Spleen (tissue), 11 donors: ENCODE measurements at regions not wholly inside any gene's neighbourhood (a gene's known extent, or its start where the extent isn't known, plus 50 kb on each side); places are given as distances from the start of the nearest gene placed in this dataset.
"Not testable (repeated sequence)": the region's sequence is repeated elsewhere in the genome, so short reads cannot be mapped to it uniquely, and the experiment has no call there.

Source experiments
- DNase-seq: peaks from one replicate; pipeline ENCODE4 v3.0.0-alpha.2; 2020
- H3K27ac ChIP-seq, 8 donors: fragments of 200-600 bp; sonication (generic) in 7 of 8; 1 replicate in 4 of 8; 2 replicates in 4 of 8; pipeline versions ENCODE4 v1.5.0 to v1.8.0; 2016 to 2021; ENCODE audit warnings: inconsistent platforms in 4 of 8, mild to moderate bottlenecking in 4 of 8, moderate library complexity in 1 of 8
- H3K27me3 ChIP-seq, 7 donors: fragments of 200-600 bp; sonication (generic) in 6 of 7; replicated peaks in 1 of 7; 1 replicate in 4 of 7; 2 replicates in 3 of 7; pipeline versions ENCODE4 v1.5.0 to v1.8.0; 2016 to 2021; ENCODE audit warnings: inconsistent platforms in 3 of 7, mild to moderate bottlenecking in 1 of 7
- H3K36me3 ChIP-seq, 6 donors: fragments of 200-600 bp; sonication (generic) in 5 of 6; 1 replicate in 4 of 6; 2 replicates in 2 of 6; pipeline versions ENCODE4 v1.5.0 to v1.8.0; 2016 to 2021; ENCODE audit warnings: inconsistent platforms in 2 of 6
- H3K4me1 ChIP-seq, 6 donors: fragments of 200-600 bp; sonication (generic) in 5 of 6; 1 replicate in 3 of 6; 2 replicates in 3 of 6; pipeline versions ENCODE4 v1.5.0 to v1.8.0; 2016 to 2021; ENCODE audit warnings: inconsistent platforms in 3 of 6
- H3K4me3 ChIP-seq, 8 donors: fragments of 200-600 bp; sonication (generic) in 7 of 8; 1 replicate in 4 of 8; 2 replicates in 4 of 8; pipeline versions ENCODE4 v1.5.0 to v1.8.0; 2016 to 2021; ENCODE audit warnings: inconsistent platforms in 4 of 8, mild to moderate bottlenecking in 4 of 8, moderate library complexity in 2 of 8
- H3K9me3 ChIP-seq, 8 donors: fragments of 200-600 bp; sonication (generic) in 7 of 8; 1 replicate in 4 of 8; 2 replicates in 4 of 8; pipeline versions ENCODE4 v1.5.0 to v1.8.0; 2016 to 2021; ENCODE audit warnings: inconsistent platforms in 4 of 8
- POLR2A ChIP-seq, 3 donors: fragments of 450-650 bp; IDR thresholded peaks; one replicate each; pipeline ENCODE4 v1.5.1; 2017; ENCODE audit warnings: antibody characterized with exemption in 3 of 3, mild to moderate bottlenecking in 1 of 3
- POLR2AphosphoS5 ChIP-seq, 3 donors: sonication (generic); formaldehyde crosslinking; IDR thresholded peaks; one replicate each; pipeline ENCODE4 v1.5.1; 2017; ENCODE audit warnings: antibody characterized with exemption in 3 of 3
- WGBS, 5 donors: extraction: QIAGEN DNeasy Blood & Tissue Kit in 3 of 5; methylation state at CpG; one replicate each; pipeline versions ENCODE4 v1.1.5 to v1.1.7; 2013 to 2018; 5-methylcytosine and 5-hydroxymethylcytosine counted together
- intact Hi-C: fragments of 100-400 bp; cut with DNase I; formaldehyde crosslinking; loops from one replicate; pipeline ENCODE4 v1.15.0; 2023; ENCODE audit warnings: low total_unique reads
- TF ChIP-seq, protein P1 (sequence below), 11 experiments: fragments of 200-600 bp in 7 of 11; fragments of 450-650 bp in 4 of 11; sonication (generic) in 4 of 11; IDR thresholded peaks in 8 of 11; conservative IDR thresholded peaks in 3 of 11; 1 replicate in 7 of 11; 2 replicates in 4 of 11; pipeline versions ENCODE4 v1.4.0 to v1.8.0; 2016 to 2021; ENCODE audit warnings: antibody characterized with exemption in 11 of 11, inconsistent platforms in 4 of 11, mild to moderate bottlenecking in 1 of 11
- donor health status: healthy with polysubstance abuse.
- donor health status: DM: no; HTN: no; CAD: no; lungs with moderate emphysema.
- donor health status: DM: no; HTN: no; CAD: no.
- donor health status: Bipolar disorder and iron deficiency.
- donor health status: healthy.
- donor health status: DM: no; HTN: no; CAD: no.
- donor health status: DM: yes; HTN: yes; CAD: no.

- Histone ChIP-seq H3K9me3 (peaks cover 0 to 51% (median 8%) of the 10 kb centered on the region in 8 donors), H3K27ac (no peak overlapping the region), H3K36me3 (no peaks in the 10 kb centered on the region), H3K4me3 (no peak overlapping the region), H3K27me3 (no peaks in the 10 kb centered on the region), H3K4me1 (no peaks in the 10 kb centered on the region)
- intact Hi-C loops: no loop called here
- TF ChIP-seq POLR2A (IDR thresholded peaks at IDR 0.05) (no peak), POLR2AphosphoS5 (IDR thresholded peaks at IDR 0.05) (no peak)
- TF ChIP-seq, protein P1, sequence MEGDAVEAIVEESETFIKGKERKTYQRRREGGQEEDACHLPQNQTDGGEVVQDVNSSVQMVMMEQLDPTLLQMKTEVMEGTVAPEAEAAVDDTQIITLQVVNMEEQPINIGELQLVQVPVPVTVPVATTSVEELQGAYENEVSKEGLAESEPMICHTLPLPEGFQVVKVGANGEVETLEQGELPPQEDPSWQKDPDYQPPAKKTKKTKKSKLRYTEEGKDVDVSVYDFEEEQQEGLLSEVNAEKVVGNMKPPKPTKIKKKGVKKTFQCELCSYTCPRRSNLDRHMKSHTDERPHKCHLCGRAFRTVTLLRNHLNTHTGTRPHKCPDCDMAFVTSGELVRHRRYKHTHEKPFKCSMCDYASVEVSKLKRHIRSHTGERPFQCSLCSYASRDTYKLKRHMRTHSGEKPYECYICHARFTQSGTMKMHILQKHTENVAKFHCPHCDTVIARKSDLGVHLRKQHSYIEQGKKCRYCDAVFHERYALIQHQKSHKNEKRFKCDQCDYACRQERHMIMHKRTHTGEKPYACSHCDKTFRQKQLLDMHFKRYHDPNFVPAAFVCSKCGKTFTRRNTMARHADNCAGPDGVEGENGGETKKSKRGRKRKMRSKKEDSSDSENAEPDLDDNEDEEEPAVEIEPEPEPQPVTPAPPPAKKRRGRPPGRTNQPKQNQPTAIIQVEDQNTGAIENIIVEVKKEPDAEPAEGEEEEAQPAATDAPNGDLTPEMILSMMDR (IDR thresholded peaks at IDR 0.05 in 8 of 11, conservative IDR thresholded peaks at IDR 0.05 in 3 of 11): no peak
- peak; percentile 74 for DNase-seq
- WGBS, 5 donors: 33 to 49% (median 40%) methylated on average over 4 of the region's 4 CpGs
Observed at GRCh38 chr4:49221209-49221608, 235.1 kb downstream of the CWH43 start.

DNA sequence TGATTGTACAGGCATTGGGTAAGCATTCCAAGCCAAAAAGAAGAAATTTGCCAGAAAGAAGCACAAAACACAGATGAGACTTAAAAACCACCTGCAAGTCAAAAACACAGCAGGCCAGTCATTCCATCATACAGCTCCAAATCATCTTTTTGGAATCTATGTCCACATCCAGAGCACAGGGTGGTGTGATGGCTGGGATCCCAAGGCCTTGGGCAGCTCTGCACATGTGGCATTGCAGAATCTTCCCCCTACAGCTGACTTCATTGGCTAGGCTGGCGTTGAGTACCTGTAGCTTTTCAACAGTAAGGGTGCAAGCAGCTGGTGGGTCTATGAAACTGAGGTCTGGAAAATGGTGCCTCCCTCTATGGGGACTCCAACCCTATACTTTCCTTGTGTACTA, 236.7 kb downstream of the CWH43 start:
- H3K4me3 ChIP-seq, intact Hi-C loops, H3K4me1 ChIP-seq, H3K27ac ChIP-seq, H3K36me3 ChIP-seq, H3K27me3 ChIP-seq: not testable (repeated sequence)
- H3K9me3 ChIP-seq: peaks cover 0 to 49% (median 17%) of the 10 kb centered on the region in 8 donors
- DNase-seq: peak; percentile 75
- WGBS, 5 donors: 33 to 60% (median 50%) methylated on average over 1 of the region's 1 CpG

GRCh38 chr4:49226216-49226866, 240.3 kb downstream of the CWH43 start:
- peak; percentile 71 for DNase-seq
- H3K27ac ChIP-seq: peak overlapping the region in 3 of 8 donors; percentile 16 to 54 (median 43)
- H3K36me3 ChIP-seq, H3K4me3 ChIP-seq, intact Hi-C loops, H3K27me3 ChIP-seq, H3K4me1 ChIP-seq: not testable (repeated sequence)
- WGBS, 5 donors: 59 to 84% (median 70%) methylated on average over 2 to 6 of the region's 6 CpGs
- peaks cover 0 to 45% (median 16%) of the 10 kb centered on the region in 8 donors for H3K9me3 ChIP-seq

DNA sequence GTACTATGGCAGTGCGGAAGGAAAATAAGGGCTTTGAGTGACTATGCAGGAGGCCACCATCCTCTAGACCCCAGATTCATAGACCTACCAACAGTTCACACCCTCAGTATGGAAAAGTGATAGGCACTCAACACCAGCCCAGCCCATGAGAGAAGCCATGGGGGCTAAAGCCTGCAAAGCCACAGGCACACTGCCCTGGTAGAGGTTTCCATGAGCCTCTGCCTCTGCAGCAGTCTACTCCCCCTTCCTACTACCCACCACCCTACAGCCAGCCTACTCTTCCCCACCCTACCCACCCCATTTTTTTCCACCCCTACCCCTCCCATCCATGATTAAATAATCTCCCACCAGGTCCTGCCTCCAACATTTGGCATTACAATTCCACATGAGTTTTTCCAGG, 241.9 kb downstream of the CWH43 start:
- WGBS, 5 donors: 76 to 100% (median 91%) methylated on average over 1 of the region's 1 CpG
- H3K27me3 ChIP-seq, H3K27ac ChIP-seq, H3K4me3 ChIP-seq, H3K36me3 ChIP-seq, intact Hi-C loops, H3K4me1 ChIP-seq: not testable (repeated sequence)
- peaks cover 0 to 32% (median 10%) of the 10 kb centered on the region in 8 donors for H3K9me3 ChIP-seq
- DNase-seq: peak; percentile 64

- DNase-seq, H3K4me3 ChIP-seq, H3K27ac ChIP-seq, H3K4me1 ChIP-seq, H3K27me3 ChIP-seq, H3K36me3 ChIP-seq, intact Hi-C loops: not testable (repeated sequence)
- 36 to 48% (median 42%) methylated on average over 1 of the region's 1 CpG for WGBS, 5 donors
- peaks cover 0 to 27% (median 12%) of the 10 kb centered on the region in 8 donors for H3K9me3 ChIP-seq
Observed at GRCh38 chr4:49229243-49229642, 243.2 kb downstream of the CWH43 start.

GRCh38 chr4:49229713-49230112, 243.6 kb downstream of the CWH43 start:
- intact Hi-C loops, H3K36me3 ChIP-seq, H3K27ac ChIP-seq, H3K27me3 ChIP-seq, H3K4me1 ChIP-seq, DNase-seq, H3K4me3 ChIP-seq: not testable (repeated sequence)
- WGBS, 5 donors: 53 to 72% (median 61%) methylated on average over 5 to 6 of the region's 6 CpGs
- H3K9me3 ChIP-seq: peaks cover 0 to 25% (median 16%) of the 10 kb centered on the region in 8 donors

DNA sequence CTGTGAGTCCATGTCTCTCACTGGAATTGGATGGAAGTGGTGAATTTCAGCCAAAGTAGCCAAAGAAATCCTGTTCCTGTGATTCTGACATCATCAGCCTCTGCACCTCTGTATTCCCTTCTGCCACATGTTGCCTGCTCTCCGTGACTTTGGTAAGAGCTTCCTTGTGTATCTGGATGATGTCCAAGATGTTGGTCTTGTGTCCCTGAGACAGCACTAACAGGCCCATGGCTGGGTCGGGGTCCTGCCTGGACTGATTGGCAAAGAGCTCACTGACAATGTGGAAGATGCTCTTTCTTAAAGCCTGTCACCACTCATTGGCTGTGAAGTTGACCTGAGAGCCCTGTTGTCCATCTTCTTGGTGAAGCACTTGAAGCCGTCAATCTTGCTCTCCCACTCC, 247.3 kb downstream of the CWH43 start:
- H3K36me3 ChIP-seq, H3K4me3 ChIP-seq, intact Hi-C loops, DNase-seq, H3K4me1 ChIP-seq, H3K27me3 ChIP-seq, H3K27ac ChIP-seq: not testable (repeated sequence)
- H3K9me3 ChIP-seq: peaks cover 0 to 15% (median 4%) of the 10 kb centered on the region in 8 donors
- 14 to 39% (median 19%) methylated on average over 2 to 3 of the region's 3 CpGs for WGBS, 5 donors

DNA sequence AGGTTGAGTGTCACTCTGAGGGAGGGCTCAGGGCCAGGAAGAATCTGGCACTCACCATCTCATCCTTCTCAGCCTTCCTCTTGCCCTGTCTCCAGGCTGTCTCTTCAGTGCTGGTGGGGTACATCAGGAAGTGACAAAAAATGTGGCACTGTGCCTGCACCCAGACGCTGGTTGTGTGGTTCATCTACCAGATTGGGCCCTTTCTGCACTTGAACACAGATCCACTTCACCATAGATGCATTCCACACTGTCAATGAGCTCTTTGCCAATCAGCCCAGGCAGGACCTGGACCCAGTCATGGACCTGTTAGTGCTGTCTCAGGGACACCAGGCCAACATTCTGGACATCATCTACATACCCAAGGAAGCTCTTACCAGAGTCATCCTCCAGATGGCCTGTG, 247.7 kb downstream of the CWH43 start:
- H3K9me3 ChIP-seq: peaks cover 0 to 15% (median 4%) of the 10 kb centered on the region in 8 donors
- H3K4me3 ChIP-seq, H3K4me1 ChIP-seq, intact Hi-C loops, H3K36me3 ChIP-seq, H3K27me3 ChIP-seq, H3K27ac ChIP-seq, DNase-seq: not testable (repeated sequence)
- 41 to 52% (median 47%) methylated on average over 1 of the region's 1 CpG for WGBS, 5 donors

DNA sequence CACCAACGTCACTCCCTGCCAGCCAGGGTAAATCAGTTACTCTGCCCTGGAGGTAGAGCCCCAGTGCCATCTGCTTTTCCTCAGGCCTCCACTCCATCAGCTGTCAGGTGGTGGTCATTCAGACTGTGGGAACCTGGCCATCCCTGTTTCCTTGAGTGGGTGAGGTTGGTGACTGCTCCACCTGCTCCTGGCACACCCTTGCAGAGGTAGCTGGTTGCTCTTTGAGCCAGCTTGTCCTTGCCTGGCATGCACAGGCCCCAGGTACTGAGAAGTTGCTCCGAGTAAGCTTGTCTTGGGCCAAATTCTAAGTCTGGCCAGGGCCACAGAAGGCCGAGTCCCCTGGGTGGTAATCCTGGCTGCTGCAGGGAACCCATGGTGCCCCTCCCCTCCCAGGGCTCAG, 248.3 kb downstream of the CWH43 start:
- peaks cover 0 to 15% (median 4%) of the 10 kb centered on the region in 8 donors for H3K9me3 ChIP-seq
- peak; percentile 71 for DNase-seq
- H3K36me3 ChIP-seq, H3K4me1 ChIP-seq, H3K4me3 ChIP-seq, intact Hi-C loops, H3K27me3 ChIP-seq, H3K27ac ChIP-seq: not testable (repeated sequence)
- WGBS, 5 donors: 33 to 45% (median 39%) methylated on average over 2 of the region's 3 CpGs

GRCh38 chr4:49235413-49236160, 249.5 kb downstream of the CWH43 start:
- H3K27ac ChIP-seq, H3K36me3 ChIP-seq, H3K4me1 ChIP-seq, H3K27me3 ChIP-seq, H3K4me3 ChIP-seq, intact Hi-C loops: not testable (repeated sequence)
- peak; percentile 70 for DNase-seq
- 75 to 94% (median 80%) methylated on average over 6 to 8 of the region's 8 CpGs for WGBS, 5 donors
- H3K9me3 ChIP-seq: peaks cover 0 to 18% (median 6%) of the 10 kb centered on the region in 8 donors
